ENCODE measurements at regions not wholly inside any gene's neighbourhood (a gene's known extent, or its start where the extent isn't known, plus 50 kb on each side); places are given as distances from the start of the nearest gene placed in this dataset.

GRCh38 chr5:85263125-85263524 lies 878.4 kb upstream of the EDIL3 start:
- intact Hi-C loops (cut with micrococcal nuclease; ENCODE audit: unreplicated experiment) (no loop called here), in situ Hi-C loops (cut with HindIII; ENCODE audit: extremely low pct_ligation_motif_present, low pct_unique_long_range_greater_than_20kb) (no loop called here)
- no peak overlapping the region for H3K27ac ChIP-seq (ENCODE audit: extremely low read length, insufficient read depth, low read length)
- no peak overlapping the region for H3K4me3 ChIP-seq (replicated peaks in 1 of 3; ENCODE audit: insufficient read depth in 1 of 3, low read depth in 2 of 3, low read length in 3 of 3)
- H3K9ac ChIP-seq (ENCODE audit: insufficient read depth, low read depth, low read length) = no peak overlapping the region
- ATAC-seq = no peak
- no peaks in the 10 kb centered on the region for H3K9me3 ChIP-seq (ENCODE audit: low read length)
- ChIA-PET CTCF (ENCODE audit: low intra/inter-chr PET ratio, low total read pairs) (no interaction called here), POLR2A (no interaction called here)
- H3K79me2 ChIP-seq (ENCODE audit: insufficient read depth, low read length) = no peaks in the 10 kb centered on the region
- DNase-seq (ENCODE audit: low spot score) = no peak
- no peaks in the 10 kb centered on the region for H3K4me1 ChIP-seq (ENCODE audit: insufficient read depth, low read length)
- H3K27me3 ChIP-seq (ENCODE audit: control insufficient read depth in 1 of 2, insufficient read depth in 2 of 2, low read length in 2 of 2) = no peaks in the 10 kb centered on the region
- no peak overlapping the region for H3K4me2 ChIP-seq (ENCODE audit: low read depth, low read length)
- no peaks in the 10 kb centered on the region for H4K20me1 ChIP-seq (ENCODE audit: insufficient read depth, low read length)
- no TSS peak for BruUV-seq (replicated peaks)
- H3K36me3 ChIP-seq (replicated peaks in 1 of 2; ENCODE audit: control insufficient read depth in 1 of 2, insufficient read depth in 2 of 2, low read length in 2 of 2) = no peaks in the 10 kb centered on the region
- TF ChIP-seq, protein P1, sequence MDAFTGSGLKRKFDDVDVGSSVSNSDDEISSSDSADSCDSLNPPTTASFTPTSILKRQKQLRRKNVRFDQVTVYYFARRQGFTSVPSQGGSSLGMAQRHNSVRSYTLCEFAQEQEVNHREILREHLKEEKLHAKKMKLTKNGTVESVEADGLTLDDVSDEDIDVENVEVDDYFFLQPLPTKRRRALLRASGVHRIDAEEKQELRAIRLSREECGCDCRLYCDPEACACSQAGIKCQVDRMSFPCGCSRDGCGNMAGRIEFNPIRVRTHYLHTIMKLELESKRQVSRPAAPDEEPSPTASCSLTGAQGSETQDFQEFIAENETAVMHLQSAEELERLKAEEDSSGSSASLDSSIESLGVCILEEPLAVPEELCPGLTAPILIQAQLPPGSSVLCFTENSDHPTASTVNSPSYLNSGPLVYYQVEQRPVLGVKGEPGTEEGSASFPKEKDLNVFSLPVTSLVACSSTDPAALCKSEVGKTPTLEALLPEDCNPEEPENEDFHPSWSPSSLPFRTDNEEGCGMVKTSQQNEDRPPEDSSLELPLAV (CRISPR knock-in tag; conservative IDR thresholded peaks at IDR 0.05; ENCODE audit: low read depth) = no peak
- TF ChIP-seq MIXL1 (CRISPR knock-in tag; IDR thresholded peaks at IDR 0.05) = no peak
- peak; percentile 48; the same call in 1 of the 2 replicates for TF ChIP-seq CREB1 (IDR thresholded peaks at IDR 0.05)
- no peak for TF ChIP-seq CREB1 (CRISPR knock-in tag; IDR thresholded peaks at IDR 0.05)
- TF ChIP-seq FOXA3 (CRISPR knock-in tag; IDR thresholded peaks at IDR 0.05) = no peak
- no peak for TF ChIP-seq ARNT2 (CRISPR knock-in tag; IDR thresholded peaks at IDR 0.05; ENCODE audit: low read depth)
- TF ChIP-seq REPIN1 (CRISPR knock-in tag; IDR thresholded peaks at IDR 0.05; ENCODE audit: borderline replicate concordance, low read depth) = no peak
- peak; percentile 94 for TF ChIP-seq ATF7 (IDR thresholded peaks at IDR 0.05)
- no peak for TF ChIP-seq ATF7 (CRISPR knock-in tag; IDR thresholded peaks at IDR 0.05)
- TF ChIP-seq ZNF513 (CRISPR knock-in tag; conservative IDR thresholded peaks at IDR 0.05) = no peak
- no peak for TF ChIP-seq DDIT3 (CRISPR knock-in tag; IDR thresholded peaks at IDR 0.05)
- H2AFZ ChIP-seq (ENCODE audit: low read length) = no peak overlapping the region
- no peak for FAIRE-seq
- 0% methylated on average over 2 of the region's 2 CpGs for WGBS (ENCODE audit: low lambda C conversion rate)

Measured in HepG2 (cell line).